GM12878 (cell line): ENCODE measurements at regions not wholly inside any gene's neighbourhood (a gene's known extent, or its start where the extent isn't known, plus 50 kb on each side); places are given as distances from the start of the nearest gene placed in this dataset.
"Not testable (repeated sequence)": the region's sequence is repeated elsewhere in the genome, so short reads cannot be mapped to it uniquely, and the experiment has no call there.

Source experiments
- ATF3 ChIP-seq: IDR thresholded peaks from 2 replicates; pipeline ENCODE4 v1.6.1; 2011; ENCODE audit warnings: low read depth, mild to moderate bottlenecking, low read length, moderate library complexity, borderline replicate concordance; ENCODE audit errors: extremely low read depth
- EZH2 ChIP-seq: IDR thresholded peaks from 2 replicates; pipeline ENCODE4 v1.6.1; 2012; ENCODE audit warnings: low read depth, mild to moderate bottlenecking, control low read depth, inconsistent platforms, low read length, borderline replicate concordance; ENCODE audit not compliant: control insufficient read depth
- ZNF24 ChIP-seq: fragments of 450-650 bp; IDR thresholded peaks from 2 replicates; pipeline ENCODE4 v1.6.1; 2017; ENCODE audit warnings: antibody characterized with exemption, mild to moderate bottlenecking

- TF ChIP-seq EZH2, ZNF24, ATF3: not testable (repeated sequence)
Measured at GRCh38 chr2:109693292-109693691, 79.1 kb downstream of the SOWAHC start.
